ENCODE measurements at regions not wholly inside any gene's neighbourhood (a gene's known extent, or its start where the extent isn't known, plus 50 kb on each side); places are given as distances from the start of the nearest gene placed in this dataset.

DNA sequence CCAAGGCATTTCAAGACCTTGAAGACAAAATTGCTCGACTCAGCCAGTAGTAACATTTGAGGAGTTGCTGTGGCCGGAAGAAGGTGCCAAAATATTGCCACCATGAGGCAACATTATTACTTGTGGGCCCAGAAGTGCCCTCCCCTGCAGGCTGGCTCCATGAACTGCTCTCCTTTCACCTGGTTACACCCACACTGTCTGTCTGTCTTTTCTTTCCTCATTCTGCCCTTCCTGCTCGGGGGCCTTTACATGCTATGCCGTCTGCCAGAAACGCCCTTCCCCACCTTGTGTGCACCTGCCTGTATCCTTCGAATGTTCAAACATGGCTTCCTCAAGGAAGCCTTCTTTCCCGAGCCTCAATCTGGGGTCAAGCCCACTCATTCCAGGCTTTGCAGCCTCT, 224.2 kb upstream of the DIO3 start:
- no peak for DNase-seq

- DNase-seq: no peak
Measured at GRCh38 chr14:101340556-101340955, 220.7 kb upstream of the DIO3 start.

DNA sequence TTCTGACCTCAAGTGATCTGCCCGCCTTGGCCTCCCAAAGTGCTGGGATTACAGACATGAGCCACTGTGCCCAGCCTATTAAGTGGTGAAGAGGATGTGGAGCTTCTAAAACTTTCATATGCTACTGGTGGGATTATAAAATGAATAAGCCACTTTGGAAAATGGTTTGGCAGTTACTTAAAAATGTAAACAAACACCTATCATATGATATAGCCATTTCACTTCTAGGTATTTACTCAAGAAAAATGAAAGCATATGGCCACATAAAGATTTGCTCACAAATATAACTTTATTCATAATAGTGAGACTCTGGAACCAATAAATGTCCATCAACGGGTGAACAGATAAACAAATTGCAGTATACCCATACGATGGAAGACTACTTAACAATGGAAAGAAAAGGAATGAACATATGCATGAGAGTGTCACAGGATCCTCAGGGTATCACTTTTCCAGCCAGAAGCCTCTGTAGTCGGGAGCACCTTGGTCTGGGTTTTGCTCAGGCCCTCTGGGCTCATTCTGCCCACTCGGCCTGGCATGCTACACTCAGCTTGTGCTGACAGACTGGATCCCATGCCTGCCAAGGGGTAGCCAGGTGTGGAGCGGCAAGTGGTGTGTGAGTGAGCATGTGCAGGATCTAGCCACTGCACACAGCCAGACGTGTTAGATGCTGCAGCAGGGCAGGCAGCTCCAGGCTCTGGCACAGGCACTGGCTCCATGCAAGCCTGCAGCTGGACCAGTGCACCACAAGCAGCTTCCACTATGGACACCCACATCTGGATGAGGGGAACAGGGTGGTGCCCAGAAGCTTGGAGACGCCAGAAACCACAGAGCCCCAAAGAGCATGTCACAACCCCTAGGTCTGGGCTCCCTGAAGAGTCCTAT, 213.2 kb upstream of the DIO3 start:
- no peak for DNase-seq

GRCh38 chr14:101349108-101349507, 212.2 kb upstream of the DIO3 start:
- no peak for DNase-seq

- no peak for DNase-seq
Measured at GRCh38 chr14:101350021-101350420, 211.3 kb upstream of the DIO3 start.

DNA sequence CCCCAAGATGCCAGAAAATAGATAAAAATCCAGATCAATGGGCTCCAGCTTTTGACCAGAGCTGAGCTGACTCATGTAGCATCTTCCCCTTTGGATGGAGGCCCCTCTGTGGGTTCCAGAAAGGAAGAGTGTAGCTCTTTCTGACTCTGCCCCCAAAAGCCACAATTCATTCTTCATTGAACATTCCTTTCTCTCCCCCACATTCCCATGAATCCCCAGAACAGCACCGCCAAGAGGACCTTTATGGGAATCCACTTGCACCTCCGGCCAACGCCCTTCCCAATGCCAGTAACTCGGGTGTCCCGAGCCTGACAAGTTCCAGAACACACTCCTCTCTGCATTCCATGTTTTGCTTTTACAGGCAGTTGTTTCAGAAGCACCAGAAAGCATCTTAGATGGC, 210.6 kb upstream of the DIO3 start:
- no peak for DNase-seq

DNA sequence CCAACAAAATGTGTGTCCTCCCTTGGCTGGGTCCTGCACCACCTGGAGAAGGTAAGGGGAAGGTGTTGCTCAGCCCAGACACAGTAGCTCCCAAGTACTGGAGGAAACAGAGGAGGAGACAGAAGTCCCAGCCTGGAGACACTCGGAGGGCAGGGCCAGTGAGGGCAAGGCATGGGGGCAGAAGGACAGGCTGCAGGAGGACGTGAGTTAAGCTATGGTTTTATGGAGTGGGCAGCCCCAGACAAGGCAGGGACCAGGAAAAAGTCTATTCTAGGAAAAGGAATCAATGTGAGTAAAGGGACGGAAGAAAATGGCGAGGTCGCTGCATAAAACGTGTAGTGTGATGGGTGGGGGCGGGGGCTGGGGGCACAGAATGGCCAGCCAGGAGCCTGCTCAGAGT, 210.1 kb upstream of the DIO3 start:
- DNase-seq: no peak

GRCh38 chr14:101351769-101352168, 209.5 kb upstream of the DIO3 start:
- DNase-seq: no peak

DNA sequence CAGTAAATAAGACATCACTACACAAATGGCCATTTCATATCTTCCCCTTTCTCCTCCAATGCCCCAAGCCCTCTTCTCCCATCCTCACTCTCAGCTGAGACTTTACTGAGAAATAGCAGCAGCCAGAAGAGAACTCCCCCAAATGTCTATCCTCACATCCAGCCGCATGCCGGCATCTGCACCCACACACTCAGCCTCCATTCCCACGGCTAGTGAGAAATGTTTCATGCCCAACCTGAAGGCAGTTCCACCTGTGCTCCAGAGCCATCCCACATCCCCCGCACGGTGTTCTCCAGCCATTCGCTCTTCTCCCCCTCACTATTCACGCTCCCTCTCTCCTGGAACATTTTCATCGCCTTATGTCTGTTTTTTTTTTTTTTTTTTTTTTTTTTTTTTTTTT, 208.7 kb upstream of the DIO3 start:
- no peak for DNase-seq

GRCh38 chr14:101353422-101353821, 207.9 kb upstream of the DIO3 start:
- no peak for DNase-seq

GRCh38 chr14:101354726-101355125, 206.6 kb upstream of the DIO3 start:
- no peak for DNase-seq

- no peak for DNase-seq
Measured at GRCh38 chr14:101355284-101355683, 206.0 kb upstream of the DIO3 start.

- no peak for DNase-seq
Measured at GRCh38 chr14:101357038-101357437, 204.3 kb upstream of the DIO3 start.

DNA sequence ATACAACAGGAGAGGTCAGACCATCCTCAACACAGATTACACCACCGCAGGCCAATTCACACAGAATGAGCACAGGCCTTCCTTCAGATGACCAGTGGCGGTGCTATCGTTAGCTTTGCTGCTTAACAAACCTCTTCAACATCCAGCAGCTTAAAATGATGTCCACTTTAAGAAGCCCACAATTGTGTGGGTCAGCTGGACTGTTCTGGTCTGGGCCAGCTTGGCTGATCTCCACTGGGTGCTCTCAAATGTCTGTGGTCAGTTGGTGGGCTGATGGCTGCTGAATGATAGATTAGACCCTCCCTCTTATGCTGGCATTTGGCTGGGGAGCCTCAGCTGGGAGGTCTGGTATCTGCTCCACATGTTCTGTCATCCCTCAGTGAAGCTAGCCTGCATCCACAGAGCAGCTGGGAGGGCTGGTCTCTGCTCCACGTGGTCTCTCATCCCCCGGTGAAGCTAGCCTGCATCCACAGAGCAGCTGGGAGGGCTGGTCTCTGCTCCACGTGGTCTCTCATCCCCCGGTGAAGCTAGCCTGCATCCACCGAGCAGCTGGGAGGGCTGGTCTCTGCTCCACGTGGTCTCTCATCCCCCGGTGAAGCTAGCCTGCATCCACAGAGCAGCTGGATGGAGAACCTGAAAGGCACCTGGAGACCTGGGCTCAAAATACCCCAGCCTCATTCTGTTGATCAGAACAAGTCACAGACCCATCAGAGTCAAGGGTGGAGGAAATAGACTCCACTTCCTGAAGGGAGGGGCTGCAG, 203.6 kb upstream of the DIO3 start:
- DNase-seq: no peak

DNA sequence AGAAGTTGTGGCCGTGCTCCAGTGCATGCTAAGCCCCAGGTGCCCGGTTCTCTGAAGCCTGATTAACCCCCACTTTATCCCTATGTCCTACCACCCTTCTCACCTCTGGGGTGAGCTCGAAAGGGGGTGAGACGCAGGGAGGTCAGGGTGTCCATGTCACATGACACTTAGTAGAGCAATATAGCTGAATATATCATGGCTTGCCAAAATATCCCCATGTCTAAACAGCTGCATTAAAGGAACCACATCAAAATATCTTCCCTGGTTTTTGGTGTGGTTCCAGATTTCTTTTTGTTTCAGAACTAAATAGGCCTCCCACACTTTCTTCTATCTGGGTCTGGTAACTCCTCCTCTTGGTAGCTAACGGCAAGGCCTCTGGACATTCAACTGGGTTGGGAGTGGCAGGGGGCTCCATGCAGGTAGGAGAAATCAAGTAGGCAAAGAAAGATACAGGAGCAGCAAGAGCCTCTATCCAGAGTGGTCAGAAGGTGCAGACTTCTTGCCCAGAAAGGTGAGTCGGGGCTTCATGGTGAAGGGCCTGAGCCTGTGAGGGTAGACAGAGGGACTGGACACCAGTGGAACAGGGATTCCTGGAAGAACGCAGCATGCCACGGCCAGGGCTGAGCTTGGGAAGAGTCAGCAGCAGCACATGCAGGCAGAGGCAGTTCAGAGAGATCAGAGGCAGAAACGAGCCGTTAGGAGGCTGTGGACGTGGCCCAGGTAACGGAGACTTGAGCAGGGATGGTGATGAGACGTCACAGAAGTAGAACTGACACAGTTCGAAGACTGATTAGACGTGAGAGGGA, 202.8 kb upstream of the DIO3 start:
- no peak for DNase-seq

GRCh38 chr14:101359221-101360053, 201.9 kb upstream of the DIO3 start:
- no peak for DNase-seq

DNA sequence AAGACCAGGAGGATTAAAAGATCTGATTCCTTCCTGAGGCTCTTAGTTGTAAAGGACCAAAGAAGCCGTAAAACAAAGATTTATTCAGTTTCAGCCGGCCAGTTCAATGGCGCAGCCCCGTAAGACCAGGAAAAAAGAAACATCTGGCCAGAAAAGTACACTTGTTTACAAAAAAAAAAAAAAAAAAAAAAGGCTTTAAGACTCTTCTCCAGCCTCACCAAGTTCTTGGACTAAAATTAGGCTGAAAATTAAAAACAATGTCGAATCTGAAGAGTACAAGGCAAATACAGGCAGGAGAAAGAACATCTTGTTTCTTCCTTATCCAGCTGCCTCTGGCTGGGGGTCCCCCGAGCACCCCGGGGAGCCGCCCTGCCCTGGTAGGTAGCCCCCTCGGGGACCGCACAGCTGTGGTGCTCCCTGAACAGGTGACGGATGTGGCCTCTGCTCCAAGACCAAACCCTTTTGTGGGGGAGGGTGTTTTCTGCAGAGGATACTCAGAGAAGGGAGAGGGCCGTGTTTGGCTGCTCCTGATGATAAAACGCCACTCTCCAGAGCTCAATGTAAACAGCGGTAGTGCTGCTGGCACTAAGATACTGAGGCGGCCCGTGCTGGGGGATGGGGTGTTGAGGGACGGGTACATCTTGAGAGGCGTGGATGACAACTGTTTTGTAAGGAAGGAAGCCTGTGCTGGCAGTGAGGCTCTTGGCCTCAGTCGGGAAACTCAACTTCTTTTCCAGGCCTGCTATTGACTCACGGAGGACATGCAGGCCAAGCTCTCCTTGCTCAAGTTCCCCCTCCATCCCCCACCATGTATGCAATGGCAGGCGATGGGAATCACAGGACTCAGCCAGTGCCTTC, 201.0 kb upstream of the DIO3 start:
- DNase-seq: no peak

DNA sequence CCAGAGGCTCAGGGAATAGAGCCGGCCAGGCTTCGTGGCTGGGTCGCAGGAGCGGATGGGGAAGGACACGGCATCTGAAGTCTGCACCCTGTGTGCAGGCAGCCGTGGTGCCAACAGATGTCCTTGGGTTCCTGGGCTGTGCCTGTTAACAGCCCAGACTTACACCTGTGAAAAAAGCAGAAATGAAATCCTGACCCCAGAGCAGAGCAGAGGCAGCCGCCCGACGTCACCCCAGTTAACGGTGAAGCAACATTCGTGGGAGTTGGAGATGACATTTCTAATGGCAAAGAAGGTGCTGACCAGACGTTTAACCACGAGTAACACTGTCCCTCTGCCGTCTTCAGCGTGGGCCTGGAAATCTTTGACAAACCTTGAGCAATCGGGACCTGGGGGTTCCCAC, 200.3 kb upstream of the DIO3 start:
- no peak for DNase-seq

DNA sequence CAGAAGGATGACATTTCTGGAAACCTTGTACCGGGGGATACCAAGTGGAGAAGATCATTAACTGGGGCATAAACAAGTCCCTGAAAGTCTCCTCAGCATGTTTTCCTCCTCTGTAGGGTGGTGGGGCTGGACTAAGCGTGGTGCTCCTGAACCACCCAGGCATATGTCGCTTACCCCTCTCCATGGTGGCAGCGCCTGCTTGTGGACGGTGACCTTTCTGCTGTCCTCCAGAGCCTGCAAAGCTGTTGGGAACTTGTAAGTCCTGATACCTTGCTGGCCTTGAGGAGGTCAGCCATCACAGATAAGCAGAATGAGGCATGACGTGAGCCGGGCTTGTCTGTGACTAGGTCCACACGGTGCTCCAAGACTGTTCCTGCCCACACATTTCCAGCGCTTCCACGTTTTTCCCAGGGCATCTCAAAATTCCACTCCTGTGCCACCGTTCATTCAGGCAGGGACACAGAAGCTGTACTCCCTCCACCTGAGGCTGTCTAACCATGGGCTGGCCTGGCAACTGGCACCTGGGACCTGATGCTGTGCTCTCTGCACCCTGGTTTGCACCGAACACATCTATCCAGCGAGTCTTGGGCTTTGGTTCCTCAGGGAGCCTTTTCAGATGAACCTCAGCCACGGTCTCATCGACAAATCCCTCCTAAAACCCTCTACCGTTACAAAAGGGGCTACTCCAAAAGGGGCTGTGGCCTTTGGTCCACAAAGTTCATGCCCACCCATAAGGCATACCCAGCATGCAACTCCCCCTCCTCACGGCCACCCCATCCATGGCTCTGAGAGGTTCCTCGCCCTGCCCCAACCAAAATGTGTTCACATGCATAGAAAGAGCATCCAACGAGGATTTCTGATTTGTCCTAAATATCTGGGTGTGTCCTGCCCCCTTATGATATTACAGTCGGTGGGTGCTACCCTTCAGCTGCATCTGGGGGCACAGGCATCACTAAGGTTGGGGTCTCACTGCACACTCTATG, 199.6 kb upstream of the DIO3 start:
- DNase-seq: no peak

All from stimulated activated CD4-positive, alpha-beta T cell treated with anti-CD3 and anti-CD28 coated beads, Interleukin-4, amount 100 ng/mL, for 4 hours (primary cell).